Lower leg skin (tissue), 3 donors: ENCODE measurements at regions not wholly inside any gene's neighbourhood (a gene's known extent, or its start where the extent isn't known, plus 50 kb on each side); places are given as distances from the start of the nearest gene placed in this dataset.

Experiments used
- CTCF ChIP-seq, 3 donors: fragments of 450-650 bp; IDR thresholded peaks; one replicate each; pipeline ENCODE4 v1.5.1; 2016; ENCODE audit warnings: antibody characterized with exemption in 3 of 3, mild to moderate bottlenecking in 3 of 3, moderate library complexity in 2 of 3
- POLR2A ChIP-seq, 2 donors: fragments of 450-650 bp; IDR thresholded peaks; one replicate each; pipeline ENCODE4 v1.6.1; 2016 to 2017; ENCODE audit warnings: antibody characterized with exemption in 2 of 2, mild to moderate bottlenecking in 1 of 2, moderate library complexity in 1 of 2

GRCh38 chr14:38309522-38310277 lies 53.8 kb upstream of the CLEC14A start:
- TF ChIP-seq POLR2A (IDR thresholded peaks at IDR 0.05) (no peak), CTCF (IDR thresholded peaks at IDR 0.05) (no peak)
